HTR-8/SVneo (cell line): ENCODE measurements at regions not wholly inside any gene's neighbourhood (a gene's known extent, or its start where the extent isn't known, plus 50 kb on each side); places are given as distances from the start of the nearest gene placed in this dataset.
"Not testable (repeated sequence)": the region's sequence is repeated elsewhere in the genome, so short reads cannot be mapped to it uniquely, and the experiment has no call there.

ENCODE experiments used
- DNase-seq: peaks from one replicate; pipeline ENCODE4 v3.0.0; 2011; ENCODE audit warnings: low spot score, mixed read lengths; ENCODE audit not compliant: insufficient read length
- FAIRE-seq: peaks from 2 replicates; lab custom pipeline; 2011; peaks lifted over from hg19 to GRCh38; lab: Jason Lieb, UNC

- FAIRE-seq, DNase-seq: not testable (repeated sequence)
Observed at GRCh38 chr12:105478788-105479187, 148.3 kb downstream of the C12orf75 start.

GRCh38 chr12:105479710-105480109, 149.2 kb downstream of the C12orf75 start:
- no peak for FAIRE-seq
- no peak for DNase-seq

- no peak for FAIRE-seq
- no peak for DNase-seq
Observed at GRCh38 chr12:105480162-105480561, 149.7 kb downstream of the C12orf75 start.

- FAIRE-seq (no peak), DNase-seq (no peak)
Observed at GRCh38 chr12:105481392-105482300, 151.2 kb downstream of the C12orf75 start.

GRCh38 chr12:105482951-105483350, 152.5 kb downstream of the C12orf75 start:
- FAIRE-seq (no peak), DNase-seq (no peak)

GRCh38 chr12:105483691-105484090, 153.2 kb downstream of the C12orf75 start:
- FAIRE-seq (no peak), DNase-seq (no peak)

GRCh38 chr12:105485321-105485910, 154.9 kb downstream of the C12orf75 start:
- no peak for DNase-seq
- no peak for FAIRE-seq

- no peak for FAIRE-seq
- DNase-seq: no peak
Observed at GRCh38 chr12:105485921-105486320, 155.4 kb downstream of the C12orf75 start.

- FAIRE-seq: no peak
- DNase-seq: no peak
Observed at GRCh38 chr12:105487963-105488362, 157.5 kb downstream of the C12orf75 start.

GRCh38 chr12:105492591-105493545, 162.4 kb downstream of the C12orf75 start:
- DNase-seq (no peak), FAIRE-seq (no peak)

GRCh38 chr12:105499205-105499604, 168.7 kb downstream of the C12orf75 start:
- no peak for DNase-seq
- FAIRE-seq: no peak

GRCh38 chr12:105500676-105501075, 170.2 kb downstream of the C12orf75 start:
- FAIRE-seq, DNase-seq: not testable (repeated sequence)

GRCh38 chr12:105502426-105502930, 172.0 kb downstream of the C12orf75 start:
- FAIRE-seq (no peak), DNase-seq (no peak)

- no peak for DNase-seq
- no peak for FAIRE-seq
Observed at GRCh38 chr12:105503619-105504018, 173.1 kb downstream of the C12orf75 start.

- DNase-seq (no peak), FAIRE-seq (no peak)
Observed at GRCh38 chr12:105504286-105504685, 173.8 kb downstream of the C12orf75 start.

- DNase-seq: no peak
- FAIRE-seq: no peak
Observed at GRCh38 chr12:105506678-105507310, 176.3 kb downstream of the C12orf75 start.

GRCh38 chr12:105507311-105508038, 177.0 kb downstream of the C12orf75 start:
- DNase-seq: no peak
- FAIRE-seq: no peak

- no peak for FAIRE-seq
- DNase-seq: no peak
Observed at GRCh38 chr12:105508096-105508495, 177.6 kb downstream of the C12orf75 start.

GRCh38 chr12:105510526-105510925, 180.0 kb downstream of the C12orf75 start:
- no peak for DNase-seq

More at GRCh38 chr12:105510526-105510925, 180.0 kb downstream of the C12orf75 start:
- no peak for FAIRE-seq
